ENCODE measurements at regions not wholly inside any gene's neighbourhood (a gene's known extent, or its start where the extent isn't known, plus 50 kb on each side); places are given as distances from the start of the nearest gene placed in this dataset.

- TF ChIP-seq ZNF138 (CRISPR knock-in tag; conservative IDR thresholded peaks at IDR 0.05) = no peak
- TF ChIP-seq PRRX2 (CRISPR knock-in tag; IDR thresholded peaks at IDR 0.05) = no peak
- no peak for TF ChIP-seq JAZF1 (CRISPR knock-in tag; IDR thresholded peaks at IDR 0.05)
- no peak for TF ChIP-seq KAT7 (CRISPR knock-in tag; IDR thresholded peaks at IDR 0.05; ENCODE audit: borderline replicate concordance)
- no peak for TF ChIP-seq E2F1 (CRISPR knock-in tag; IDR thresholded peaks at IDR 0.05)
Observed at GRCh38 chr5:173483160-173483559, 133.3 kb downstream of the BOD1 start (continued).

DNA sequence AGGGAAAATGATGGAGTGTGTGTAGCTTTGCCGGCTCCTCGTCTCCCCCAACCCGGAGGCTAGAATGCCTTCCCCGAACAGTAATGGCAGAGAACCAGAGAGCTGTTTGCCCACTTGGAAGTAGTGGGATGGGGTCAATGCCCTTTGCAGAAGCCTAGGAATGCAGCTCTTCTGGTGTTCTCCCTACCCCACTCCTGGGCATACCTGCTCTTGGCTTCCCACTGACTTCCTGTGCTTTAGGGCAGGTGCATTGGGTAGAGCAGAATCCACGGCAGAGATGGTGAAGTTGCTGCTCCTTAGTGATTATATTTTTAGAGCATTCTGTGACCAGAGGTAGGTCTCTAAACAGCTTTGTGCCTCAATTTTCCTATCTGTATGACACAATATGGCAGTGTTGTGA is 134.6 kb downstream of the BOD1 start:
- Mint-ChIP-seq H3K27ac (no peak overlapping the region), H3K36me3 (no peaks in the 10 kb centered on the region), H3K9me3 (no peaks in the 10 kb centered on the region), H3K4me3 (no peak overlapping the region), H3K27me3 (ENCODE audit: low read depth) (peaks cover 4% of the 10 kb centered on the region; the same call in 1 of the 2 replicates), H3K4me1 (no peaks in the 10 kb centered on the region)
- ChIA-PET POLR2A (no interaction called here), CTCF (interaction anchor here (1.5 kb wide), 1 partner anchor 85 kb away, joined by 4 read pairs; no protein-coding TSS in a partner anchor)
- no peak for TF ChIP-seq ERG (CRISPR knock-in tag; IDR thresholded peaks at IDR 0.05)
- TF ChIP-seq, protein P1, sequence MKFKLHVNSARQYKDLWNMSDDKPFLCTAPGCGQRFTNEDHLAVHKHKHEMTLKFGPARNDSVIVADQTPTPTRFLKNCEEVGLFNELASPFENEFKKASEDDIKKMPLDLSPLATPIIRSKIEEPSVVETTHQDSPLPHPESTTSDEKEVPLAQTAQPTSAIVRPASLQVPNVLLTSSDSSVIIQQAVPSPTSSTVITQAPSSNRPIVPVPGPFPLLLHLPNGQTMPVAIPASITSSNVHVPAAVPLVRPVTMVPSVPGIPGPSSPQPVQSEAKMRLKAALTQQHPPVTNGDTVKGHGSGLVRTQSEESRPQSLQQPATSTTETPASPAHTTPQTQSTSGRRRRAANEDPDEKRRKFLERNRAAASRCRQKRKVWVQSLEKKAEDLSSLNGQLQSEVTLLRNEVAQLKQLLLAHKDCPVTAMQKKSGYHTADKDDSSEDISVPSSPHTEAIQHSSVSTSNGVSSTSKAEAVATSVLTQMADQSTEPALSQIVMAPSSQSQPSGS (CRISPR knock-in tag; IDR thresholded peaks at IDR 0.05; ENCODE audit: borderline replicate concordance, low read depth) = no peak
- no peak for TF ChIP-seq SMAD4 (CRISPR knock-in tag; IDR thresholded peaks at IDR 0.05)
- TF ChIP-seq CDX4 (CRISPR knock-in tag; IDR thresholded peaks at IDR 0.05; ENCODE audit: borderline replicate concordance) = no peak
- TF ChIP-seq ZNF317 (CRISPR knock-in tag; IDR thresholded peaks at IDR 0.05; ENCODE audit: borderline replicate concordance, low read depth) = no peak
- no peak for TF ChIP-seq TEAD4 (CRISPR knock-in tag; IDR thresholded peaks at IDR 0.05)
- TF ChIP-seq E2F4 (CRISPR knock-in tag; IDR thresholded peaks at IDR 0.05; ENCODE audit: borderline replicate concordance, low read depth) = no peak
- TF ChIP-seq PREB (CRISPR knock-in tag; IDR thresholded peaks at IDR 0.05; ENCODE audit: borderline replicate concordance) = no peak
- TF ChIP-seq E2F1 (CRISPR knock-in tag; IDR thresholded peaks at IDR 0.05) = no peak
- TF ChIP-seq, protein P2, sequence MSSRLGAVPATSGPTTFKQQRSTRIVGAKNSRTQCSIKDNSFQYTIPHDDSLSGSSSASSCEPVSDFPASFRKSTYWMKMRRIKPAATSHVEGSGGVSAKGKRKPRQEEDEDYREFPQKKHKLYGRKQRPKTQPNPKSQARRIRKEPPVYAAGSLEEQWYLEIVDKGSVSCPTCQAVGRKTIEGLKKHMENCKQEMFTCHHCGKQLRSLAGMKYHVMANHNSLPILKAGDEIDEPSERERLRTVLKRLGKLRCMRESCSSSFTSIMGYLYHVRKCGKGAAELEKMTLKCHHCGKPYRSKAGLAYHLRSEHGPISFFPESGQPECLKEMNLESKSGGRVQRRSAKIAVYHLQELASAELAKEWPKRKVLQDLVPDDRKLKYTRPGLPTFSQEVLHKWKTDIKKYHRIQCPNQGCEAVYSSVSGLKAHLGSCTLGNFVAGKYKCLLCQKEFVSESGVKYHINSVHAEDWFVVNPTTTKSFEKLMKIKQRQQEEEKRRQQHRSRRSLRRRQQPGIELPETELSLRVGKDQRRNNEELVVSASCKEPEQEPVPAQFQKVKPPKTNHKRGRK (CRISPR knock-in tag; IDR thresholded peaks at IDR 0.05; ENCODE audit: borderline replicate concordance) = no peak
- TF ChIP-seq JUN (CRISPR knock-in tag; IDR thresholded peaks at IDR 0.05) = no peak
- TF ChIP-seq NR2C2 (CRISPR knock-in tag; IDR thresholded peaks at IDR 0.05) = no peak
- TF ChIP-seq ZNF121 (CRISPR knock-in tag; IDR thresholded peaks at IDR 0.05) = no peak
- ATAC-seq (no peak), DNase-seq (ENCODE audit: low spot score) (no peak)

Data from WTC11 (cell line).